ENCODE measurements at regions not wholly inside any gene's neighbourhood (a gene's known extent, or its start where the extent isn't known, plus 50 kb on each side); places are given as distances from the start of the nearest gene placed in this dataset.
"Not testable (repeated sequence)": the region's sequence is repeated elsewhere in the genome, so short reads cannot be mapped to it uniquely, and the experiment has no call there.

DNA sequence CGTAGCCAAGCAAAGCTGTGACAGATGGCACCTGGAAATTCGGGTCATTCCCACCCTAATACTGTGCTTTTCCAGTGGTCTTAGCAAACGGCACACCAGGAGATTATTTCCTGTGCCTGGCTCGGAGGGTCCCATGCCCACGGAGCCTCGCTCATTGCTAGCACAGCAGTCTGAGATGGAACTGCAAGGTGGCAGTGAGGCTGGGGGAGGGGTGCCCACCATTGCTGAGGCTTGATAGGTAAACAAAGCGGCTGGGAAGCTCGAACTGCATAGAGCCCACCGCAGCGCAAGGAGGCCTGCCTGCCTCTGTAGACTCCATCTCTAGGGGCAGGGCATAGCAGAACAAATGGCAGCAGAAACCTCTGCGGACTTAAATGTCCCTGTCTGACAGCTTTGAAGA is 942.8 kb downstream of the METTL15 start:
- TF ChIP-seq ZNF274 (IDR thresholded peaks at IDR 0.05; ENCODE audit: low read depth, low read length); SUZ12 (IDR thresholded peaks at IDR 0.05; ENCODE audit: extremely low read depth, insufficient read depth, insufficient read length); YY1 (IDR thresholded peaks at IDR 0.05; ENCODE audit: insufficient read depth, insufficient read length): not testable (repeated sequence)

Measured in NT2/D1 (cell line).